Thyroid gland (tissue), 4 donors: ENCODE measurements at regions not wholly inside any gene's neighbourhood (a gene's known extent, or its start where the extent isn't known, plus 50 kb on each side); places are given as distances from the start of the nearest gene placed in this dataset.

Source experiments
- CTCF ChIP-seq, 6 experiments: fragments of 200-600 bp in 3 of 6; fragments of 450-650 bp in 3 of 6; sonication (generic) in 3 of 6; IDR thresholded peaks; one replicate each; pipeline ENCODE4 v1.5.1; 2016 to 2019; ENCODE audit warnings: antibody characterized with exemption in 6 of 6, mild to moderate bottlenecking in 2 of 6, inconsistent platforms in 1 of 6, moderate library complexity in 1 of 6
- POLR2A ChIP-seq, 2 donors: fragments of 450-650 bp; IDR thresholded peaks; one replicate each; pipeline ENCODE4 v1.6.1; 2017; ENCODE audit warnings: antibody characterized with exemption in 2 of 2, mild to moderate bottlenecking in 2 of 2, moderate library complexity in 1 of 2

GRCh38 chr11:127683321-127683720, 682.8 kb upstream of the KIRREL3 start:
- TF ChIP-seq POLR2A (IDR thresholded peaks at IDR 0.05) (no peak), CTCF (IDR thresholded peaks at IDR 0.05) (no peak)
